ENCODE measurements at regions not wholly inside any gene's neighbourhood (a gene's known extent, or its start where the extent isn't known, plus 50 kb on each side); places are given as distances from the start of the nearest gene placed in this dataset.

GRCh38 chr1:96211202-96211601 is 510.4 kb upstream of the PTBP2 start:
- ChIA-PET POLR2A (no interaction called here), CTCF (no interaction called here)
- no peak for TF ChIP-seq ZNF747 (tag by site-specific recombination; IDR thresholded peaks at IDR 0.05)
- no peak for TF ChIP-seq GFI1B (tag by site-specific recombination; IDR thresholded peaks at IDR 0.05)
- TF ChIP-seq MEIS1 (CRISPR knock-in tag; IDR thresholded peaks at IDR 0.05; ENCODE audit: borderline replicate concordance) = no peak
- Histone ChIP-seq H3K4me1 (ENCODE audit: control insufficient read depth, insufficient read depth, low read length) (no peaks in the 10 kb centered on the region), H3K9me3 (ENCODE audit: control insufficient read depth, insufficient read depth, low read depth, low read length) (no peaks in the 10 kb centered on the region), H3K27ac (ENCODE audit: extremely low read depth, low read depth, low read length) (no peak overlapping the region), H3K4me3 (ENCODE audit: low read depth, low read length) (no peak overlapping the region), H3K36me3 (ENCODE audit: control insufficient read depth in 2 of 2, insufficient read depth in 1 of 2, low read length in 2 of 2) (no peaks in the 10 kb centered on the region)

DNA sequence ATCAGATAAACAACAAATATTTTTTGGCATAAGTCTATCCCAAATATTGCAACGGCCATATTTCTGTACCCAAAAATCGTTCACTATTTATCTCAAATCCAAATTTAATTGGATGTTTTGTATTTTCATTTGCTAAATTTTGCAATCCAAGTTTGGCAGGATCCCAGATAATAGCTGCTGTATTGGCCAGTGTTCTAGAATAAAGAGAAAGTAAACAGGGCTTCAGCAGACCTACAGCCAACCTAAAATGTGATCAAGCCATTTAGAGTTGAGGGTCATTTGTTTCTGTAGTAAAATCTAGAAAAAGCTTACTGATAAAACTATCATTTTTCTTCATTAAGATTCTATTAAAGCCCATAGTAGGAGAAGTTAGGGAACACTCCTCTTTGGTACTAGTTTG is 506.6 kb upstream of the PTBP2 start:
- Histone ChIP-seq H3K36me3 (ENCODE audit: control insufficient read depth in 2 of 2, insufficient read depth in 1 of 2, low read length in 2 of 2) (no peaks in the 10 kb centered on the region), H3K4me1 (ENCODE audit: control insufficient read depth, insufficient read depth, low read length) (no peaks in the 10 kb centered on the region), H3K9me3 (ENCODE audit: control insufficient read depth, insufficient read depth, low read depth, low read length) (no peaks in the 10 kb centered on the region), H3K4me3 (ENCODE audit: low read depth, low read length) (no peak overlapping the region), H3K27ac (ENCODE audit: extremely low read depth, low read depth, low read length) (no peak overlapping the region)
- CTCF ChIA-PET = no interaction called here
- POLR2A ChIA-PET = no interaction called here
- TF ChIP-seq EGR2 (tag by site-specific recombination; IDR thresholded peaks at IDR 0.05; ENCODE audit: low read depth) (no peak), ZNF670 (tag by site-specific recombination; IDR thresholded peaks at IDR 0.05; ENCODE audit: low read depth) (no peak), ZNF132 (tag by site-specific recombination; IDR thresholded peaks at IDR 0.05; ENCODE audit: borderline replicate concordance) (no peak), ZNF223 (tag by site-specific recombination; IDR thresholded peaks at IDR 0.05) (no peak), KLF10 (tag by site-specific recombination; IDR thresholded peaks at IDR 0.05) (no peak), ZNF24 (tag by site-specific recombination; IDR thresholded peaks at IDR 0.05) (no peak), ZNF768 (tag by site-specific recombination; IDR thresholded peaks at IDR 0.05) (no peak), ZNF37A (tag by site-specific recombination; IDR thresholded peaks at IDR 0.05) (no peak), ZNF558 (tag by site-specific recombination; IDR thresholded peaks at IDR 0.05) (no peak), ZNF660 (tag by site-specific recombination; IDR thresholded peaks at IDR 0.05) (no peak), MEIS1 (CRISPR knock-in tag; IDR thresholded peaks at IDR 0.05; ENCODE audit: borderline replicate concordance) (no peak), ZNF473 (tag by site-specific recombination; IDR thresholded peaks at IDR 0.05) (no peak)
- TF ChIP-seq, protein P1, sequence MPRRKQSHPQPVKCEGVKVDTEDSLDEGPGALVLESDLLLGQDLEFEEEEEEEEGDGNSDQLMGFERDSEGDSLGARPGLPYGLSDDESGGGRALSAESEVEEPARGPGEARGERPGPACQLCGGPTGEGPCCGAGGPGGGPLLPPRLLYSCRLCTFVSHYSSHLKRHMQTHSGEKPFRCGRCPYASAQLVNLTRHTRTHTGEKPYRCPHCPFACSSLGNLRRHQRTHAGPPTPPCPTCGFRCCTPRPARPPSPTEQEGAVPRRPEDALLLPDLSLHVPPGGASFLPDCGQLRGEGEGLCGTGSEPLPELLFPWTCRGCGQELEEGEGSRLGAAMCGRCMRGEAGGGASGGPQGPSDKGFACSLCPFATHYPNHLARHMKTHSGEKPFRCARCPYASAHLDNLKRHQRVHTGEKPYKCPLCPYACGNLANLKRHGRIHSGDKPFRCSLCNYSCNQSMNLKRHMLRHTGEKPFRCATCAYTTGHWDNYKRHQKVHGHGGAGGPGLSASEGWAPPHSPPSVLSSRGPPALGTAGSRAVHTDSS (tag by site-specific recombination; IDR thresholded peaks at IDR 0.05) = no peak
- TF ChIP-seq, protein P2, sequence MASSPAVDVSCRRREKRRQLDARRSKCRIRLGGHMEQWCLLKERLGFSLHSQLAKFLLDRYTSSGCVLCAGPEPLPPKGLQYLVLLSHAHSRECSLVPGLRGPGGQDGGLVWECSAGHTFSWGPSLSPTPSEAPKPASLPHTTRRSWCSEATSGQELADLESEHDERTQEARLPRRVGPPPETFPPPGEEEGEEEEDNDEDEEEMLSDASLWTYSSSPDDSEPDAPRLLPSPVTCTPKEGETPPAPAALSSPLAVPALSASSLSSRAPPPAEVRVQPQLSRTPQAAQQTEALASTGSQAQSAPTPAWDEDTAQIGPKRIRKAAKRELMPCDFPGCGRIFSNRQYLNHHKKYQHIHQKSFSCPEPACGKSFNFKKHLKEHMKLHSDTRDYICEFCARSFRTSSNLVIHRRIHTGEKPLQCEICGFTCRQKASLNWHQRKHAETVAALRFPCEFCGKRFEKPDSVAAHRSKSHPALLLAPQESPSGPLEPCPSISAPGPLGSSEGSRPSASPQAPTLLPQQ (tag by site-specific recombination; IDR thresholded peaks at IDR 0.05) = no peak

DNA sequence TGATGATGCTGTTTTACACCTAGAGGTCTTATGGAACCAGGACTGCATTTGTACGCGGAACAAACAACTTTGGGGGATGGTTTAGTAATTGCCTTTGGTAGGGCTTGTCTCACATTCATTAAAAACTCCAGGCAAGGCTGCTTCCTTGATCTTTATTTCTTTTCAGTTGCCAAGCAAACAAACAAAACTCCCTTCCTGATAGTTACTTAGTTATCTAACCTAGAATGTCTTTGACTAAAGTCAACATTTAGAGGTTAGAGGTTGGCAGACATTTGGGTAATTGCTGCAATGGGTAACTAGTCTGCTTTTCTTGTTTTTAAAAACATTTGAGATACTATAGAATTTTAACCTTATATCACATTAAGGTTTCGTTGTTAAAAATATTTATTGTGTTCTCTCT is 500.9 kb upstream of the PTBP2 start:
- ChIA-PET POLR2A (no interaction called here), CTCF (no interaction called here)
- no peak overlapping the region for H3K27ac ChIP-seq (ENCODE audit: extremely low read depth, low read depth, low read length)
- no peaks in the 10 kb centered on the region for H3K36me3 ChIP-seq (ENCODE audit: control insufficient read depth in 2 of 2, insufficient read depth in 1 of 2, low read length in 2 of 2)
- H3K9me3 ChIP-seq (ENCODE audit: control insufficient read depth, insufficient read depth, low read depth, low read length) = no peaks in the 10 kb centered on the region
- H3K4me3 ChIP-seq (ENCODE audit: low read depth, low read length) = no peak overlapping the region
- no peaks in the 10 kb centered on the region for H3K4me1 ChIP-seq (ENCODE audit: control insufficient read depth, insufficient read depth, low read length)
- no peak for TF ChIP-seq GLIS1 (tag by site-specific recombination; IDR thresholded peaks at IDR 0.05)
- TF ChIP-seq BCL6B (tag by site-specific recombination; IDR thresholded peaks at IDR 0.05) = no peak
- no peak for TF ChIP-seq PATZ1 (tag by site-specific recombination; IDR thresholded peaks at IDR 0.05)
- no peak for TF ChIP-seq ZNF654 (tag by site-specific recombination; IDR thresholded peaks at IDR 0.05; ENCODE audit: low read depth)
- TF ChIP-seq PBX3 (CRISPR knock-in tag; IDR thresholded peaks at IDR 0.05) = no peak
- TF ChIP-seq CTCF (tag by site-specific recombination; IDR thresholded peaks at IDR 0.05) = no peak
- TF ChIP-seq ZBTB1 (tag by site-specific recombination; IDR thresholded peaks at IDR 0.05) = no peak
- TF ChIP-seq ZNF677 (tag by site-specific recombination; IDR thresholded peaks at IDR 0.05) = no peak

Data from HEK293 (cell line).